SK-N-MC (cell line): ENCODE measurements at regions not wholly inside any gene's neighbourhood (a gene's known extent, or its start where the extent isn't known, plus 50 kb on each side); places are given as distances from the start of the nearest gene placed in this dataset.
A peak's percentile ranks its signal among the peaks of the same experiment; 100 is the strongest.

Experiments used
- DNase-seq: peaks from one replicate; pipeline ENCODE4 v3.0.0-alpha.2; 2011; ENCODE audit warnings: low read depth, low spot score
- H3K27ac ChIP-seq: fragments of 200-600 bp; sonication (generic); 2 replicates; pipeline ENCODE4 v1.5.1; 2016; ENCODE audit warnings: mixed run types
- H3K36me3 ChIP-seq: fragments of 200-600 bp; sonication (generic); 2 replicates; pipeline ENCODE4 v1.6.1; 2017; ENCODE audit warnings: antibody characterized with exemption, low read length, mixed read lengths; ENCODE audit not compliant: insufficient read depth
- H3K4me3 ChIP-seq: fragments of 200-600 bp; sonication (generic); 2 replicates; pipeline ENCODE4 v1.5.1; 2016
- H3K9ac ChIP-seq: fragments of 200-600 bp; sonication (generic); 2 replicates; pipeline ENCODE4 v1.8.0; 2017; ENCODE audit warnings: mixed run types, mixed read lengths; ENCODE audit not compliant: insufficient read length
- H3K9me3 ChIP-seq: fragments of 200-600 bp; sonication (generic); 2 replicates; pipeline ENCODE4 v1.6.1; 2017; ENCODE audit warnings: low read depth, mild to moderate bottlenecking, antibody characterized with exemption, low read length, moderate library complexity, mixed read lengths
- EZH2 ChIP-seq: fragments of 200-600 bp; sonication (generic); IDR thresholded peaks from one replicate; pipeline ENCODE4 v1.6.1; 2017; ENCODE audit warnings: antibody characterized with exemption
- FOXP2 ChIP-seq: optimal IDR thresholded peaks from 2 replicates; pipeline ENCODE3; 2011; ENCODE audit warnings: mild to moderate bottlenecking, moderate library complexity; ENCODE audit not compliant: insufficient read depth; ENCODE audit errors: extremely low read length, control extremely low read depth
- POLR2AphosphoS5 ChIP-seq: IDR thresholded peaks from 2 replicates; pipeline ENCODE4 v1.6.1; 2012; ENCODE audit warnings: mild to moderate bottlenecking, low read depth, low read length, borderline replicate concordance

GRCh38 chr14:25574628-25575325, 524.8 kb upstream of the STXBP6 start:
- DNase-seq: peak; percentile 18
- Histone ChIP-seq H3K9me3 (no peaks in the 10 kb centered on the region), H3K4me3 (no peak overlapping the region), H3K9ac (no peak overlapping the region), H3K36me3 (no peaks in the 10 kb centered on the region), H3K27ac (no peak overlapping the region)
- TF ChIP-seq POLR2AphosphoS5 (no peak), EZH2 (no peak), FOXP2 (no peak)

GRCh38 chr14:25570483-25570882, 520.5 kb upstream of the STXBP6 start:
- no peak for TF ChIP-seq FOXP2
- no peak for TF ChIP-seq EZH2
- no peak for TF ChIP-seq POLR2AphosphoS5
- no peak overlapping the region for H3K27ac ChIP-seq
- no peak overlapping the region for H3K9ac ChIP-seq
- no peak overlapping the region for H3K4me3 ChIP-seq
- H3K9me3 ChIP-seq: no peaks in the 10 kb centered on the region
- no peaks in the 10 kb centered on the region for H3K36me3 ChIP-seq
- no peak for DNase-seq

- no peaks in the 10 kb centered on the region for H3K36me3 ChIP-seq
- no peak overlapping the region for H3K4me3 ChIP-seq
- H3K9me3 ChIP-seq: no peaks in the 10 kb centered on the region
- H3K27ac ChIP-seq: no peak overlapping the region
- no peak overlapping the region for H3K9ac ChIP-seq
- no peak for DNase-seq
- no peak for TF ChIP-seq FOXP2
- TF ChIP-seq POLR2AphosphoS5: no peak
- no peak for TF ChIP-seq EZH2
Measured at GRCh38 chr14:25557466-25557865, 507.5 kb upstream of the STXBP6 start.

GRCh38 chr14:25552826-25553225, 502.9 kb upstream of the STXBP6 start:
- TF ChIP-seq EZH2 (no peak), FOXP2 (no peak), POLR2AphosphoS5 (no peak)
- Histone ChIP-seq H3K9me3 (no peaks in the 10 kb centered on the region), H3K9ac (no peak overlapping the region), H3K27ac (no peak overlapping the region), H3K36me3 (no peaks in the 10 kb centered on the region), H3K4me3 (no peak overlapping the region)
- DNase-seq: no peak

- Histone ChIP-seq H3K9me3 (no peaks in the 10 kb centered on the region), H3K27ac (no peak overlapping the region), H3K9ac (no peak overlapping the region), H3K4me3 (no peak overlapping the region), H3K36me3 (no peaks in the 10 kb centered on the region)
- DNase-seq: no peak
- TF ChIP-seq FOXP2 (no peak), EZH2 (no peak), POLR2AphosphoS5 (no peak)
Measured at GRCh38 chr14:25551674-25552073, 501.7 kb upstream of the STXBP6 start.

GRCh38 chr14:25546826-25547225, 496.9 kb upstream of the STXBP6 start:
- no peaks in the 10 kb centered on the region for H3K9me3 ChIP-seq
- DNase-seq: no peak

GRCh38 chr14:25537846-25538455, 488.0 kb upstream of the STXBP6 start:
- peak; percentile 16 for DNase-seq

More at GRCh38 chr14:25546826-25547225, 496.9 kb upstream of the STXBP6 start:
- no peak overlapping the region for H3K27ac ChIP-seq
- H3K9ac ChIP-seq: no peak overlapping the region
- H3K4me3 ChIP-seq: no peak overlapping the region
- TF ChIP-seq EZH2: no peak
- TF ChIP-seq FOXP2: no peak
- TF ChIP-seq POLR2AphosphoS5: no peak
- H3K36me3 ChIP-seq: no peaks in the 10 kb centered on the region

GRCh38 chr14:25526290-25526689, 476.3 kb upstream of the STXBP6 start:
- TF ChIP-seq EZH2 (no peak), POLR2AphosphoS5 (no peak), FOXP2 (no peak)
- Histone ChIP-seq H3K4me3 (no peak overlapping the region), H3K36me3 (no peaks in the 10 kb centered on the region), H3K9me3 (no peaks in the 10 kb centered on the region), H3K9ac (no peak overlapping the region), H3K27ac (no peak overlapping the region)
- DNase-seq: no peak

More at GRCh38 chr14:25537846-25538455, 488.0 kb upstream of the STXBP6 start:
- Histone ChIP-seq H3K9ac (no peak overlapping the region), H3K9me3 (no peaks in the 10 kb centered on the region), H3K27ac (no peak overlapping the region), H3K36me3 (no peaks in the 10 kb centered on the region), H3K4me3 (no peak overlapping the region)
- TF ChIP-seq FOXP2 (no peak), POLR2AphosphoS5 (no peak), EZH2 (no peak)
